MM.1S (cell line): ENCODE measurements at regions not wholly inside any gene's neighbourhood (a gene's known extent, or its start where the extent isn't known, plus 50 kb on each side); places are given as distances from the start of the nearest gene placed in this dataset.

Experiments
- DNase-seq: peaks from one replicate; pipeline ENCODE4 v3.0.0-alpha.2; 2015
- H2AFZ ChIP-seq: fragments of 300-600 bp; sonication (generic); 2 replicates; pipeline ENCODE4 v1.6.0; 2016; ENCODE audit warnings: antibody characterized with exemption, low read length
- H3F3A ChIP-seq: fragments of 300-600 bp; sonication (generic); 2 replicates; pipeline ENCODE4 v1.6.1; 2016; ENCODE audit warnings: mild to moderate bottlenecking, antibody characterized with exemption, low read length, moderate library complexity, mixed read lengths; ENCODE audit not compliant: insufficient read depth
- H3K27ac ChIP-seq: fragments of 300-600 bp; sonication (generic); 2 replicates; pipeline ENCODE4 v1.5.1; 2016; ENCODE audit warnings: mild to moderate bottlenecking, low read length
- H3K27me3 ChIP-seq: fragments of 300-600 bp; sonication (generic); replicated peaks from 2 replicates; pipeline ENCODE4 v1.6.0; 2016; ENCODE audit warnings: low read length; ENCODE audit not compliant: insufficient read depth
- H3K36me3 ChIP-seq: fragments of 300-600 bp; sonication (generic); replicated peaks from 2 replicates; pipeline ENCODE4 v1.6.1; 2016; ENCODE audit warnings: mild to moderate bottlenecking, low read length, mixed read lengths; ENCODE audit not compliant: insufficient read depth
- H3K4me1 ChIP-seq: fragments of 300-600 bp; sonication (generic); 2 replicates; pipeline ENCODE4 v1.6.1; 2016; ENCODE audit warnings: low read length, mixed read lengths
- H3K4me2 ChIP-seq: fragments of 300-600 bp; sonication (generic); 2 replicates; pipeline ENCODE4 v1.6.0; 2016; ENCODE audit warnings: low read depth, low read length
- H3K4me3 ChIP-seq: fragments of 300-600 bp; sonication (generic); 2 replicates; pipeline ENCODE4 v1.5.1; 2016; ENCODE audit warnings: low read length, mixed read lengths
- H3K79me2 ChIP-seq: fragments of 300-600 bp; sonication (generic); 2 replicates; pipeline ENCODE4 v1.6.1; 2016; ENCODE audit warnings: mixed run types, low read length, mixed read lengths
- H3K9ac ChIP-seq: fragments of 300-600 bp; sonication (generic); 2 replicates; pipeline ENCODE4 v1.6.1; 2016; ENCODE audit warnings: low read length, mixed read lengths
- H3K9me2 ChIP-seq: fragments of 300-600 bp; sonication (generic); replicated peaks from 2 replicates; pipeline ENCODE4 v1.6.1; 2016; ENCODE audit warnings: mild to moderate bottlenecking, low read length, mixed read lengths; ENCODE audit not compliant: insufficient read depth
- H3K9me3 ChIP-seq: fragments of 300-600 bp; sonication (generic); replicated peaks from 2 replicates; pipeline ENCODE4 v1.6.1; 2016; ENCODE audit warnings: mild to moderate bottlenecking, low read length, mixed read lengths; ENCODE audit not compliant: insufficient read depth
- H4K20me1 ChIP-seq: fragments of 300-600 bp; sonication (generic); 2 replicates; pipeline ENCODE4 v1.6.1; 2016; ENCODE audit warnings: mild to moderate bottlenecking, low read length, moderate library complexity, mixed read lengths; ENCODE audit not compliant: insufficient read depth
- EZH2 ChIP-seq: fragments of 300-600 bp; sonication (generic); optimal IDR thresholded peaks from 2 replicates; pipeline ENCODE3; 2017; ENCODE audit warnings: low read depth, mild to moderate bottlenecking, antibody characterized with exemption, low read length, mixed read lengths
- EZH2phosphoT487 ChIP-seq: fragments of 300-600 bp; sonication (generic); IDR thresholded peaks from 2 replicates; pipeline ENCODE4 v1.6.1; 2018; ENCODE audit warnings: antibody characterized with exemption, low read length
- TF ChIP-seq, protein P1 (sequence below): fragments of 300-600 bp; sonication (generic); IDR thresholded peaks from 2 replicates; pipeline ENCODE4 v1.5.1; 2016; ENCODE audit warnings: antibody characterized with exemption, low read length, mixed read lengths

- H3K4me1 ChIP-seq: no peaks in the 10 kb centered on the region
- H3K9me2 ChIP-seq: no peaks in the 10 kb centered on the region
- H3K36me3 ChIP-seq: no peaks in the 10 kb centered on the region
- no peaks in the 10 kb centered on the region for H3K27me3 ChIP-seq
- no peak overlapping the region for H3K4me2 ChIP-seq
- H3K27ac ChIP-seq: no peak overlapping the region
- DNase-seq: no peak
- H4K20me1 ChIP-seq: no peaks in the 10 kb centered on the region
- H3K4me3 ChIP-seq: no peak overlapping the region
- no peaks in the 10 kb centered on the region for H3K79me2 ChIP-seq
- H3F3A ChIP-seq: no peaks in the 10 kb centered on the region
- no peak overlapping the region for H2AFZ ChIP-seq
- no peak overlapping the region for H3K9ac ChIP-seq
- TF ChIP-seq EZH2phosphoT487 (no peak), EZH2 (no peak)
- TF ChIP-seq, protein P1, sequence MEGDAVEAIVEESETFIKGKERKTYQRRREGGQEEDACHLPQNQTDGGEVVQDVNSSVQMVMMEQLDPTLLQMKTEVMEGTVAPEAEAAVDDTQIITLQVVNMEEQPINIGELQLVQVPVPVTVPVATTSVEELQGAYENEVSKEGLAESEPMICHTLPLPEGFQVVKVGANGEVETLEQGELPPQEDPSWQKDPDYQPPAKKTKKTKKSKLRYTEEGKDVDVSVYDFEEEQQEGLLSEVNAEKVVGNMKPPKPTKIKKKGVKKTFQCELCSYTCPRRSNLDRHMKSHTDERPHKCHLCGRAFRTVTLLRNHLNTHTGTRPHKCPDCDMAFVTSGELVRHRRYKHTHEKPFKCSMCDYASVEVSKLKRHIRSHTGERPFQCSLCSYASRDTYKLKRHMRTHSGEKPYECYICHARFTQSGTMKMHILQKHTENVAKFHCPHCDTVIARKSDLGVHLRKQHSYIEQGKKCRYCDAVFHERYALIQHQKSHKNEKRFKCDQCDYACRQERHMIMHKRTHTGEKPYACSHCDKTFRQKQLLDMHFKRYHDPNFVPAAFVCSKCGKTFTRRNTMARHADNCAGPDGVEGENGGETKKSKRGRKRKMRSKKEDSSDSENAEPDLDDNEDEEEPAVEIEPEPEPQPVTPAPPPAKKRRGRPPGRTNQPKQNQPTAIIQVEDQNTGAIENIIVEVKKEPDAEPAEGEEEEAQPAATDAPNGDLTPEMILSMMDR: no peak
- no peaks in the 10 kb centered on the region for H3K9me3 ChIP-seq
Observed at GRCh38 chr17:77300016-77300686, 159.4 kb downstream of the SEC14L1 start.

GRCh38 chr17:77301694-77302266, 161.0 kb downstream of the SEC14L1 start:
- no peak overlapping the region for H3K4me2 ChIP-seq
- H2AFZ ChIP-seq: no peak overlapping the region
- H3K4me1 ChIP-seq: no peaks in the 10 kb centered on the region
- no peaks in the 10 kb centered on the region for H3K9me3 ChIP-seq
- H3F3A ChIP-seq: no peaks in the 10 kb centered on the region
- H3K79me2 ChIP-seq: no peaks in the 10 kb centered on the region
- no peak overlapping the region for H3K9ac ChIP-seq
- no peaks in the 10 kb centered on the region for H3K36me3 ChIP-seq
- no peak overlapping the region for H3K27ac ChIP-seq
- TF ChIP-seq EZH2phosphoT487 (no peak), EZH2 (no peak)
- TF ChIP-seq, protein P1: no peak
- no peaks in the 10 kb centered on the region for H3K9me2 ChIP-seq
- H4K20me1 ChIP-seq: no peaks in the 10 kb centered on the region
- no peak overlapping the region for H3K4me3 ChIP-seq
- no peaks in the 10 kb centered on the region for H3K27me3 ChIP-seq
- DNase-seq: no peak

GRCh38 chr17:77302682-77303081, 161.9 kb downstream of the SEC14L1 start:
- no peak for TF ChIP-seq EZH2
- TF ChIP-seq, protein P1: no peak
- no peak for TF ChIP-seq EZH2phosphoT487
- H4K20me1 ChIP-seq: no peaks in the 10 kb centered on the region
- H3K36me3 ChIP-seq: no peaks in the 10 kb centered on the region

More at GRCh38 chr17:77302682-77303081, 161.9 kb downstream of the SEC14L1 start:
- H3K27me3 ChIP-seq: no peaks in the 10 kb centered on the region
- H3K4me1 ChIP-seq: no peaks in the 10 kb centered on the region
- no peak overlapping the region for H2AFZ ChIP-seq
- DNase-seq: no peak
- no peak overlapping the region for H3K4me3 ChIP-seq
- H3F3A ChIP-seq: no peaks in the 10 kb centered on the region
- H3K9ac ChIP-seq: no peak overlapping the region
- no peak overlapping the region for H3K27ac ChIP-seq
- H3K79me2 ChIP-seq: no peaks in the 10 kb centered on the region
- no peaks in the 10 kb centered on the region for H3K9me3 ChIP-seq
- H3K4me2 ChIP-seq: no peak overlapping the region
- H3K9me2 ChIP-seq: no peaks in the 10 kb centered on the region
